HG03460 (cell line): ENCODE measurements at regions not wholly inside any gene's neighbourhood (a gene's known extent, or its start where the extent isn't known, plus 50 kb on each side); places are given as distances from the start of the nearest gene placed in this dataset.

ENCODE experiments used
- ATAC-seq: cut with Tn5 transposase; IDR thresholded peaks from one replicate; pipeline ENCODE4 v1.9.1; 2021; ENCODE audit not compliant: unreplicated experiment

GRCh38 chr11:29959488-29959887 lies 57.3 kb downstream of the KCNA4 start:
- ATAC-seq: no peak

- no peak for ATAC-seq
These were observed 59.4 kb downstream of the KCNA4 start for GRCh38 chr11:29957431-29957830.

- no peak for ATAC-seq
These were observed 60.7 kb downstream of the KCNA4 start for GRCh38 chr11:29956076-29956556.

GRCh38 chr11:29943347-29943746 lies 73.5 kb downstream of the KCNA4 start:
- no peak for ATAC-seq

DNA sequence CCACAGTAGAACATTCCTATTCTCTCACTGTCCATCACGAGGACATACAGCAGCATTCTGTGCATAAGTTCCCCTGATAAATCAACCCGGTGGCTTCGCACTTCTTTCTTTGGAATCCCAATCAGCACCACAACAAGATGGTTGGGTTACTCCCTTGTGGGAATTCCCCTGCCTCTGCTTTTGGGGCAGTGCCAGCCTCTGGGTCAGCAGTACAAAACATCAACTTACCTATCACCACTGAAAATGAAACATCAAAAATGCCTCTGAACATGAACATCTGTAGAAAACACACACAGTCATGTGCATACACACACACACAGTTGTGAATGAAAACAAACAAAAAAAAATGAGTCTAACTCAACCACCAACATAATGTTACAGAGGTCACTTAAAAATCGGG lies 79.3 kb downstream of the KCNA4 start:
- no peak for ATAC-seq

GRCh38 chr11:29934115-29934638 lies 82.7 kb downstream of the KCNA4 start:
- ATAC-seq: no peak

GRCh38 chr11:29916040-29916439 lies 100.8 kb downstream of the KCNA4 start:
- no peak for ATAC-seq

DNA sequence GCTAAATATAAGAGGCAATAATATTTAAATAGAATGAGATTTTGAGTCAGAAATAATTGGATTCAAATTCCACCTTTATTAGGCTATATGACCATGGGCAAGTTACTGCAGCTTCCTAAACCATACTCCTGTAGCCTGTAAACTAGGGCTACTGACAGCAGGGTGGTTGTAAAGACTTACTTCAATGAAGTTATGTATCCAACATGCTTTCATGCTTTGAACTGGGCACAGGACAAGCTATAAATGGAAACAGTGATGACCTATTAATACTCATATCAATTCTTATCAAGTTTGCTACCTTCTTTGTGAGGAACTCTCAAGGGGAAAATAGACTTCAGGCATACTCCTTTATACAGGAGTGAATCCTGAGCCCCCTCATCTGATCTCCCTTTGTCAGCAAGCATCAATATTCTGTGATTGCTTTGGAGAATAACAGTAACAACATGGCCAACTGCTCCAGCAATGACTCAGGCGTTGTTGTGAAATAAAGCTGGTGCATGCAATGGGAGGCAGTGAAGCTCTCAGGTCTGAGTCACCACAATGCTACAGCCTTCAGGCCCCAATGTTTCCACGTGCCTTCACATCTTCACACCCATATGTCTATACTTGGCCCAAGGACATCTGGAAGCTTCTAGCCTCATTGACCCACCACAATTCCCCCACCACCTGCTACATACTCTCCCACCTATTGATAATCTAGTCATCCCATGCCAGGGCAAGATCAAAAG lies 102.5 kb downstream of the KCNA4 start:
- no peak for ATAC-seq

GRCh38 chr11:29913352-29913751 lies 103.5 kb downstream of the KCNA4 start:
- ATAC-seq: no peak

DNA sequence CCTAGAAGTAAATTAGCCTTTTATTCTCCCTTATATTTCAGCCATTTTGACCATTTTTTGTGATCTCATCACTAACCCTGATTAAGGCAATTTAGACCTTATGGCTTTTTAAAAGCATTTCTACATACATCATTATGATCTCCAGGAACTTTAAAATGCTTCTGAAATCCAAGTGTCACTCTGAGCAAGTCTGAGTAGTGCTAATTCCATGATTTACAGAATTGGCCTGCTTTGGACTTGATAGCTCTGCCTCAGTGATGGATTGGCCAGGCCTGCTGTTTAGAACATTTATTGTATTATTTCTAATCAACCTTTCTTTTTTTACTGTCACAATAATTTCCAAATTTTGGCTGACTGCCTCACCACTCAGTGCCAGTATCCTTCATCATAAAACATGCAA lies 116.4 kb downstream of the KCNA4 start:
- no peak for ATAC-seq

DNA sequence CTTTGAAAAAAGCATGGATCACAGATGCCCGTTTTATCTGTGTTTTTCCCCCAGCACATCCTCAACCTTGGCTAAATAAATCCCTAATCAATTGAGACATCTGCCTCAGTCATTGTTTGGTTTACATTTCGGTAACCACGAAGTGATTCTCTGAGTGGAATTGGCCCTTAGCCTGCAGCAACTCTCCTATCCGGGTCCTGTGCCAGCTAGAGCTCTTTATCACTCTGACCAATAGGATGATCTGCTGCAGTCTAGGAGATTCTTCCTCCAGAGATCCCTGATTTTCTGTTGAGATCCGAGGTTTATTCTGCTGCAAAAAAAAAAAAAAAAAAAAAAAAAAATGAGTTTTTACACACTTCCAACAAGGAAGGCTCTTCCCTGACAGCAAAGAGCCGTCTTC lies 137.3 kb downstream of the KCNA4 start:
- no peak for ATAC-seq

GRCh38 chr11:29876192-29876591 lies 140.6 kb downstream of the KCNA4 start:
- no peak for ATAC-seq

GRCh38 chr11:29847219-29847618 lies 169.6 kb downstream of the KCNA4 start:
- ATAC-seq: no peak

DNA sequence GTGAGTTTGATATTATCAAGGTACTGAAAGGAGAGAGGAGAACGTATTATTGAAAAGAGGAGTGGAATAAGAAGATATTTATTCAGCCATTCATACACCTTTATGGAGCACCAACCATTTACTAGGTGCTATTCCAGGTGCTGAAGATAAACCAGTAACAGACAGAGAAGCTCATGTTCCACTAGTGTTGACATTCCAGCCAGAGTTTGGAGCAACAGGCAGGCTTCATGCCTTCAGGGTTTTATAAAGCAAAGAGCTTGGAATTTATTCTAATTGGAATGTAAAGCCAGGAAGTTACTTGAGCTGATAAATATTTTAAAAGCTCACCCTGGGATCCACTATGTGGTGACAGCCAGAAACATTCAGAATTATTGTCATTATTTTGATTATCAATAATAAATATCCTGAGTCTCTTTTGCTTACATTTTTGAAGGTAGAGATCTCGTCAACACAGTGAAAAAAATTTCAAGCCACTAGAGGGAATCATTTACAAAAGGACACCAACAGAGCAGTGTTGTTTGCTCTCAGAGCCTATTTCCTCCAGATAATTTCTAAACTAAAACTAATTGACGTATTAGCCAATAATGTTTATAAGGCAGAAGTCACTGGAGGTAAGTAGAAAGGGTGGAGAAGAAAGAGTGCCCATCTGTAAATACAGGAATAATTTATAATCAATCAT lies 172.0 kb downstream of the KCNA4 start:
- ATAC-seq: no peak

GRCh38 chr11:29844031-29844430 lies 172.8 kb downstream of the KCNA4 start:
- ATAC-seq: no peak

- no peak for ATAC-seq
These were observed 174.8 kb downstream of the KCNA4 start for GRCh38 chr11:29842061-29842460.

DNA sequence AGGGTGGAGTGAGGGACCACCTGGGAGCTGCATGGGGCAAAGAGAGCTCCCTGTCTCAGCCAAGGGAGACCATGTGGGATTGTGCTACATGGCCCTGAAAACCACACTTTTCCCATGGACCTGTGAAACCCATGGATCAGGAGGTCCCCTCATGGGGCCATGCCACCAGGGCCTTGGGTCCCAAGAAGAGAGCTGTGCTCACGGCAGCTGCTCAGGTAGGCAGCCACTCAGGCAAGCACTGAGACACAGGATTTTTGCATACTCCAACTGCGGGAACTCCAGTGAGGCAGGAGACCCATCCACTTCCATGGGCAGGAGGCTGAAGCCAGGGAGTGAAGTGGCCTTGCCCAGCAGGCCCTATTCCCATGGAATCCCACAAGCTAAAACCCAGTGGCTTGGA lies 190.0 kb downstream of the KCNA4 start:
- ATAC-seq: no peak

DNA sequence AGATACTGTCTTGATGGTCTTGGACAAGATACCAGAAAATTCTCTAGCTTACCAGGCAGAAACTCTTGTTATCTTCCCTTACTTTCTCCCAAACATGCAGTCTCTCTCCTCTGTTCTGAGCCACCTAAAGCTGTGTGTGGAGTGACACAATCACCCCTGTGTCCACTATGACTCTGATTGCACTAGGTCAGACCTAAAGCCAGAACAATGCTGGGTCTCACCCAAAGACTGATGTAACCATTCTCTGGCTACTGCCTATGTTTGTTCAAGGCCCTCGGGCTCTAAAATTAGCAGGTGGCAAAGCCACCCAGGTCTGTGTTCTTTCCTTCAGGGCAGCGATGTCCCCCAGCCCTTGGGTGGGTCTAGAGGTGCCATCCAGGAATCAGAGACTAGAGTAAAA lies 200.5 kb downstream of the KCNA4 start:
- ATAC-seq: no peak

- ATAC-seq: no peak
These were observed 207.7 kb downstream of the KCNA4 start for GRCh38 chr11:29809121-29809520.

- no peak for ATAC-seq
These were observed 214.3 kb downstream of the KCNA4 start for GRCh38 chr11:29802522-29802921.

DNA sequence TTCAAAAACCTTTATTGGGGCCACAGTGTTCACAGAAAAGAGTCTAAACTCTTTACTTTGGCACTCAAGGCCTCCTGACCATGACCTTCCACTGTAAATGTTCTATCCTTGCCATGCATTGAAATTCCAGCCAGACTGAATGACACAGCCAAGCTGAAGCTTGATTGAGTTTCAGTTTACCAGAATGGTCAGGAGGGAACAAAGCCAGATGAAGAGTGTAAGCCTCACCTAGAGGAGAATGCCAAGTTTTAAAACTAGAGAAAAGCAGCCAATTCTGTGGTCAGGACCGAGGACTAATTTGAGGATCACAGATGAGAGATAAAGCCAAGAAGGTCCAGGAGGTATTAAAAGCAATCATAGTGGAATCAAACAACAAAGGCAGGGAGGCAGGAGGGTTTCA lies 215.3 kb downstream of the KCNA4 start:
- no peak for ATAC-seq

GRCh38 chr11:29786092-29786491 lies 230.7 kb downstream of the KCNA4 start:
- no peak for ATAC-seq
